ENCODE measurements at regions not wholly inside any gene's neighbourhood (a gene's known extent, or its start where the extent isn't known, plus 50 kb on each side); places are given as distances from the start of the nearest gene placed in this dataset.

DNA sequence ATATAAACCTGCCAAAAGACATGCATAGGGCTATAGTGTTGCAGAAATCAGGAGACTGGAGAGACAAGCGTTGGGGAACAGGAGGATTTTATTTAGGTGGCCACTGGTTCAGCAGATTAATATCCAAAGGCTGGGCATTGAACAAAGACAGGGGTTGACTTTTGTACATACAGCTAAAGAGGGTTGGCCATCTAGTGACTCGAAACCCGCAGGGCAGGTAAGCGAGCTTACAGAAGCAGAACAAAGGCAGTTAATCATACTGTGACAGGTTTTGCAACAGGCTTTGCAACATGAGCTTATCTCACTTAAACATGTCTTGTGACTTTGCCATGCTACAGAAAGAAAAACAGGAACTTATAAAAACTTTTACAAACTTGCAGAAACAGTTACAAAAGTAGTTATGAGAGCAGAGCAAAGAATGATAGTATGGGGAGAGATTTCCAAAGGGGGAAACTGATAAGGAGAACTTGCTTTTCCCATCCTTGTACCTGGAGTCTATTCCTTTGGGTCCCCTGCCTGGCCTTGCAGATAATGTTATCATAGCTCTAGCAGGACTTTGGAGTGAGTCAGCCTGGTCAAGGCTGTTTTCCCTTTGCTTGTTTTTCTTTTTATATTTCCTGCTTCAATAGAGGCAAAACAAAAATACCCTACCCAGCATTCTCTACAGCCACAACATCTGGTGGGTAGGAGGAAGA lies 234.2 kb downstream of the PCDH17 start:
- no TSS peak for BruUV-seq (replicated peaks)
- no peaks in the 10 kb centered on the region for H3K4me1 ChIP-seq (ENCODE audit: control insufficient read depth, insufficient read depth, low read length)
- in situ Hi-C loops (cut with MboI) (no loop called here), intact Hi-C loops (cut with micrococcal nuclease; ENCODE audit: unreplicated experiment) (no loop called here)
- no peaks in the 10 kb centered on the region for H4K20me1 ChIP-seq (ENCODE audit: control insufficient read depth, insufficient read depth)
- no peak overlapping the region for H3K4me3 ChIP-seq
- ChIA-PET POLR2A (no interaction called here), CTCF (interaction anchor here (1.1 kb wide), 1 partner anchor 238 kb away, joined by 3 read pairs; no protein-coding TSS in a partner anchor), RAD21 (ENCODE audit: unreplicated experiment) (no interaction called here), SMC1A (ENCODE audit: uncharacterized antibody, unreplicated experiment) (interaction anchor here (0.7 kb wide), 1 partner anchor 13 kb away, joined by 3 read pairs; no protein-coding TSS in a partner anchor)
- H3K9ac ChIP-seq (ENCODE audit: control insufficient read depth, insufficient read depth, low read length) = no peak overlapping the region
- no peak for ATAC-seq
- H3K79me2 ChIP-seq (ENCODE audit: control insufficient read depth, insufficient read depth, low read length) = no peaks in the 10 kb centered on the region
- WGBS (ENCODE audit: insufficient coverage, insufficient replicate concordance, low lambda C conversion rate, missing lambda C conversion rate) = 38% methylated on average over 4 of the region's 4 CpGs
- no peak overlapping the region for H3K4me2 ChIP-seq (ENCODE audit: control insufficient read depth, insufficient read depth)
- no peaks in the 10 kb centered on the region for H3K36me3 ChIP-seq (ENCODE audit: control insufficient read depth in 2 of 2, insufficient read depth in 2 of 2, low read length in 1 of 2)
- H3K27me3 ChIP-seq (replicated peaks in 1 of 2; ENCODE audit: control insufficient read depth in 2 of 2, insufficient read depth in 2 of 2, low read length in 1 of 2) = no peaks in the 10 kb centered on the region
- no peak overlapping the region for H3K27ac ChIP-seq (ENCODE audit: control insufficient read depth, insufficient read depth)
- no peaks in the 10 kb centered on the region; the same call in 2 of the 3 replicates for H3K9me3 ChIP-seq (replicated peaks; ENCODE audit: control insufficient read depth, insufficient read depth, low read length)
- no peak for FAIRE-seq
- H2AFZ ChIP-seq (ENCODE audit: control insufficient read depth, low read depth, low read length) = no peak overlapping the region
- TF ChIP-seq STAT3 (IDR thresholded peaks at IDR 0.05; ENCODE audit: low read depth, low read length) = no peak
- no peak for TF ChIP-seq POLR2AphosphoS2 (IDR thresholded peaks at IDR 0.05; ENCODE audit: low read depth, low read length)
- no peak for TF ChIP-seq MTA2 (IDR thresholded peaks at IDR 0.05; ENCODE audit: low read depth)
- no peak for DNase-seq (ENCODE audit: low read depth, low spot score)

DNA sequence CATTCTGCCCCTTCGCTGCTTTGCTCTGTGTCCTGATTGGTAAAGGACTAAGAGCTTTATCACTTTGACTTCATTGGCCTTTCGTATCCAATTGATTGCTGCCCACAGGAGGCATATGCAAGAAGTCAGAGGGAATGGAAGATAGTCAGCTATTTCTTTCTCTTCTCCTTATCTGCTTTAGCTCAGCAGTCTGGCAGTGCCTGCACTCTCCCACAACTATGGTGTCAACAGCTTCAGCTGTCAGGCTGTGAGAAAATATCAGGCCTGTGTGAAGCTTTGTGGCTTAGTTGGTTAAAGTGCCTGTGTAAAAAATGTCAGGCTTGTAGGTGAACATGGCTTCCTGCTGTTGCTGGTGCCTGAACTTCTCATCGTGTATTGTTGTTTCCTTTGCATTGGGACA lies 243.0 kb downstream of the PCDH17 start:
- Histone ChIP-seq H3K27me3 (replicated peaks in 1 of 2; ENCODE audit: control insufficient read depth in 2 of 2, insufficient read depth in 2 of 2, low read length in 1 of 2) (no peaks in the 10 kb centered on the region), H3K79me2 (ENCODE audit: control insufficient read depth, insufficient read depth, low read length) (no peaks in the 10 kb centered on the region), H3K4me1 (ENCODE audit: control insufficient read depth, insufficient read depth, low read length) (no peaks in the 10 kb centered on the region), H3K4me2 (ENCODE audit: control insufficient read depth, insufficient read depth) (no peak overlapping the region), H4K20me1 (ENCODE audit: control insufficient read depth, insufficient read depth) (no peaks in the 10 kb centered on the region), H3K36me3 (ENCODE audit: control insufficient read depth in 2 of 2, insufficient read depth in 2 of 2, low read length in 1 of 2) (no peaks in the 10 kb centered on the region), H3K9me3 (replicated peaks; ENCODE audit: control insufficient read depth, insufficient read depth, low read length) (no peaks in the 10 kb centered on the region), H3K27ac (ENCODE audit: control insufficient read depth, insufficient read depth) (no peak overlapping the region), H3K4me3 (no peak overlapping the region), H2AFZ (ENCODE audit: control insufficient read depth, low read depth, low read length) (no peak overlapping the region), H3K9ac (ENCODE audit: control insufficient read depth, insufficient read depth, low read length) (no peak overlapping the region)
- ATAC-seq (no peak), FAIRE-seq (no peak), DNase-seq (ENCODE audit: low read depth, low spot score) (no peak)
- ChIA-PET CTCF (no interaction called here), RAD21 (ENCODE audit: unreplicated experiment) (no interaction called here), POLR2A (no interaction called here), SMC1A (ENCODE audit: uncharacterized antibody, unreplicated experiment) (no interaction called here)
- in situ Hi-C loops (cut with MboI) (no loop called here), intact Hi-C loops (cut with micrococcal nuclease; ENCODE audit: unreplicated experiment) (no loop called here)
- no TSS peak for BruUV-seq (replicated peaks)
- no peak for TF ChIP-seq ZNF24 (IDR thresholded peaks at IDR 0.05)
- TF ChIP-seq ETV6 (conservative IDR thresholded peaks at IDR 0.05 in 1 of 2, IDR thresholded peaks at IDR 0.05 in 1 of 2; ENCODE audit: borderline replicate concordance in 1 of 2, low read depth in 1 of 2) = no peak
- no peak for TF ChIP-seq GABPA (IDR thresholded peaks at IDR 0.05; ENCODE audit: low read depth)
- TF ChIP-seq, protein P1, sequence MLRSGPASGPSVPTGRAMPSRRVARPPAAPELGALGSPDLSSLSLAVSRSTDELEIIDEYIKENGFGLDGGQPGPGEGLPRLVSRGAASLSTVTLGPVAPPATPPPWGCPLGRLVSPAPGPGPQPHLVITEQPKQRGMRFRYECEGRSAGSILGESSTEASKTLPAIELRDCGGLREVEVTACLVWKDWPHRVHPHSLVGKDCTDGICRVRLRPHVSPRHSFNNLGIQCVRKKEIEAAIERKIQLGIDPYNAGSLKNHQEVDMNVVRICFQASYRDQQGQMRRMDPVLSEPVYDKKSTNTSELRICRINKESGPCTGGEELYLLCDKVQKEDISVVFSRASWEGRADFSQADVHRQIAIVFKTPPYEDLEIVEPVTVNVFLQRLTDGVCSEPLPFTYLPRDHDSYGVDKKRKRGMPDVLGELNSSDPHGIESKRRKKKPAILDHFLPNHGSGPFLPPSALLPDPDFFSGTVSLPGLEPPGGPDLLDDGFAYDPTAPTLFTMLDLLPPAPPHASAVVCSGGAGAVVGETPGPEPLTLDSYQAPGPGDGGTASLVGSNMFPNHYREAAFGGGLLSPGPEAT (IDR thresholded peaks at IDR 0.05; ENCODE audit: low read depth) = no peak
- TF ChIP-seq ZSCAN29 (IDR thresholded peaks at IDR 0.05) = no peak
- TF ChIP-seq CBFB (IDR thresholded peaks at IDR 0.05; ENCODE audit: low read depth) = no peak
- TF ChIP-seq TARDBP (IDR thresholded peaks at IDR 0.05; ENCODE audit: borderline replicate concordance) = no peak
- no peak for TF ChIP-seq FOXK2 (IDR thresholded peaks at IDR 0.05)
- WGBS (ENCODE audit: insufficient coverage, insufficient replicate concordance, low lambda C conversion rate, missing lambda C conversion rate) = 10% methylated on average over 3 of the region's 3 CpGs
